Large intestine (tissue), 3 donors: ENCODE measurements at regions not wholly inside any gene's neighbourhood (a gene's known extent, or its start where the extent isn't known, plus 50 kb on each side); places are given as distances from the start of the nearest gene placed in this dataset.
"Not testable (repeated sequence)": the region's sequence is repeated elsewhere in the genome, so short reads cannot be mapped to it uniquely, and the experiment has no call there.

Experiments used
- DNase-seq, 2 donors: peaks; one replicate each; pipeline versions ENCODE4 v3.0.0 to v3.0.0-alpha.2; 2013
- H3K27ac ChIP-seq: one replicate; pipeline ENCODE4 v1.5.1; 2013; ENCODE audit warnings: low read length
- H3K27me3 ChIP-seq: 2 replicates; pipeline ENCODE4 v1.6.1; 2013; ENCODE audit warnings: low read length; ENCODE audit not compliant: control insufficient read depth, insufficient read depth
- H3K36me3 ChIP-seq: 2 replicates; pipeline ENCODE4 v1.6.1; 2013; ENCODE audit warnings: low read length; ENCODE audit not compliant: control insufficient read depth, insufficient read depth
- H3K4me1 ChIP-seq: one replicate; pipeline ENCODE4 v1.6.1; 2013; ENCODE audit warnings: low read length; ENCODE audit not compliant: control insufficient read depth, insufficient read depth
- H3K4me3 ChIP-seq: one replicate; pipeline ENCODE4 v1.5.1; 2013; ENCODE audit warnings: low read length
- H3K9me3 ChIP-seq: one replicate; pipeline ENCODE4 v1.6.1; 2013; ENCODE audit warnings: mild to moderate bottlenecking, low read depth, low read length, moderate library complexity; ENCODE audit not compliant: control insufficient read depth
- WGBS: methylation state at CpG from one replicate; pipeline ENCODE4 v1.1.5; 2013; ENCODE audit warnings: low lambda C conversion rate; ENCODE audit not compliant: insufficient coverage; 5-methylcytosine and 5-hydroxymethylcytosine counted together

- not testable (repeated sequence) for H3K27ac ChIP-seq, H3K4me3 ChIP-seq, H3K9me3 ChIP-seq, H3K27me3 ChIP-seq, DNase-seq, H3K36me3 ChIP-seq, H3K4me1 ChIP-seq
- no CpG with 5 or more reads among the region's 6 CpGs for WGBS
These were observed 307.3 kb upstream of the KAZN start for GRCh38 chr1:14291182-14291581.

GRCh38 chr1:14292520-14292919 is 306.0 kb upstream of the KAZN start:
- Histone ChIP-seq H3K27ac (no peak overlapping the region), H3K4me1 (no peaks in the 10 kb centered on the region), H3K27me3 (no peaks in the 10 kb centered on the region), H3K36me3 (no peaks in the 10 kb centered on the region), H3K9me3 (no peaks in the 10 kb centered on the region), H3K4me3 (no peak overlapping the region)
- DNase-seq, result no peak
- WGBS, result no CpG with 5 or more reads among the region's 7 CpGs

GRCh38 chr1:14294006-14294405 is 304.5 kb upstream of the KAZN start:
- Histone ChIP-seq H3K36me3 (no peaks in the 10 kb centered on the region), H3K4me3 (no peak overlapping the region), H3K27me3 (no peaks in the 10 kb centered on the region), H3K9me3 (no peaks in the 10 kb centered on the region), H3K27ac (no peak overlapping the region), H3K4me1 (no peaks in the 10 kb centered on the region)
- no peak for DNase-seq
- WGBS, result no CpG with 5 or more reads among the region's 5 CpGs

GRCh38 chr1:14294860-14295536 is 303.5 kb upstream of the KAZN start:
- Histone ChIP-seq H3K9me3 (no peaks in the 10 kb centered on the region), H3K36me3 (no peaks in the 10 kb centered on the region), H3K27ac (no peak overlapping the region), H3K4me3 (no peak overlapping the region), H3K4me1 (no peaks in the 10 kb centered on the region), H3K27me3 (no peaks in the 10 kb centered on the region)
- no CpG with 5 or more reads among the region's 3 CpGs for WGBS
- no peak for DNase-seq

- Histone ChIP-seq H3K9me3 (no peaks in the 10 kb centered on the region), H3K27me3 (no peaks in the 10 kb centered on the region), H3K36me3 (no peaks in the 10 kb centered on the region), H3K4me1 (no peaks in the 10 kb centered on the region), H3K27ac (no peak overlapping the region), H3K4me3 (no peak overlapping the region)
- WGBS, result no CpG with 5 or more reads among the region's 3 CpGs
- no peak for DNase-seq
These were observed 301.7 kb upstream of the KAZN start for GRCh38 chr1:14296795-14297194.

GRCh38 chr1:14297356-14297755 is 301.1 kb upstream of the KAZN start:
- no CpG with 5 or more reads among the region's 3 CpGs for WGBS
- DNase-seq, result no peak
- no peaks in the 10 kb centered on the region for H3K4me1 ChIP-seq
- H3K4me3 ChIP-seq, result no peak overlapping the region
- H3K27me3 ChIP-seq, result no peaks in the 10 kb centered on the region
- H3K36me3 ChIP-seq, result no peaks in the 10 kb centered on the region
- no peaks in the 10 kb centered on the region for H3K9me3 ChIP-seq
- H3K27ac ChIP-seq, result no peak overlapping the region

GRCh38 chr1:14298806-14299205 is 299.7 kb upstream of the KAZN start:
- Histone ChIP-seq H3K4me1 (no peaks in the 10 kb centered on the region), H3K27me3 (no peaks in the 10 kb centered on the region), H3K4me3 (no peak overlapping the region), H3K36me3 (no peaks in the 10 kb centered on the region), H3K27ac (no peak overlapping the region), H3K9me3 (no peaks in the 10 kb centered on the region)
- no CpG with 5 or more reads among the region's 5 CpGs for WGBS
- no peak for DNase-seq

GRCh38 chr1:14300991-14301703 is 297.3 kb upstream of the KAZN start:
- no peak for DNase-seq
- Histone ChIP-seq H3K4me3 (no peak overlapping the region), H3K36me3 (no peaks in the 10 kb centered on the region), H3K4me1 (no peaks in the 10 kb centered on the region), H3K27me3 (no peaks in the 10 kb centered on the region), H3K27ac (no peak overlapping the region), H3K9me3 (no peaks in the 10 kb centered on the region)
- no CpG with 5 or more reads among the region's 9 CpGs for WGBS

GRCh38 chr1:14301704-14302024 is 296.8 kb upstream of the KAZN start:
- H3K36me3 ChIP-seq, result no peaks in the 10 kb centered on the region
- WGBS, result 100% methylated on average over 1 of the region's 4 CpGs
- no peak overlapping the region for H3K4me3 ChIP-seq
- no peak for DNase-seq
- H3K9me3 ChIP-seq, result no peaks in the 10 kb centered on the region
- no peaks in the 10 kb centered on the region for H3K27me3 ChIP-seq
- no peak overlapping the region for H3K27ac ChIP-seq
- no peaks in the 10 kb centered on the region for H3K4me1 ChIP-seq

- DNase-seq, result no peak
- Histone ChIP-seq H3K4me1 (no peaks in the 10 kb centered on the region), H3K36me3 (no peaks in the 10 kb centered on the region), H3K27ac (no peak overlapping the region), H3K9me3 (no peaks in the 10 kb centered on the region), H3K27me3 (no peaks in the 10 kb centered on the region), H3K4me3 (no peak overlapping the region)
- WGBS, result 100% methylated on average over 1 of the region's 3 CpGs
These were observed 296.5 kb upstream of the KAZN start for GRCh38 chr1:14302025-14302424.

GRCh38 chr1:14303011-14303410 is 295.5 kb upstream of the KAZN start:
- Histone ChIP-seq H3K36me3 (no peaks in the 10 kb centered on the region), H3K9me3 (no peaks in the 10 kb centered on the region), H3K4me3 (no peak overlapping the region), H3K4me1 (no peaks in the 10 kb centered on the region), H3K27ac (no peak overlapping the region), H3K27me3 (no peaks in the 10 kb centered on the region)
- no peak for DNase-seq
- no CpG with 5 or more reads among the region's 5 CpGs for WGBS
